Tibial artery (tissue), 4 donors: ENCODE measurements at regions not wholly inside any gene's neighbourhood (a gene's known extent, or its start where the extent isn't known, plus 50 kb on each side); places are given as distances from the start of the nearest gene placed in this dataset.

Experiments
- DNase-seq, 2 donors: peaks; one replicate each; pipeline ENCODE4 v3.0.0-alpha.2; 2019
- H3K27ac ChIP-seq, 2 donors: fragments of 200-600 bp; sonication (generic) in 1 of 2; 1 replicate in 1 of 2; 2 replicates in 1 of 2; pipeline ENCODE4 v1.5.1; 2018 to 2019; ENCODE audit warnings: mild to moderate bottlenecking in 1 of 2
- H3K27me3 ChIP-seq, 2 donors: fragments of 200-600 bp; sonication (generic) in 1 of 2; one replicate each; pipeline versions ENCODE4 v1.5.1 to v1.6.0; 2016 to 2019
- H3K36me3 ChIP-seq, 3 donors: fragments of 200-600 bp; sonication (generic) in 2 of 3; one replicate each; pipeline ENCODE4 v1.5.1; 2016 to 2019; ENCODE audit warnings: mild to moderate bottlenecking in 2 of 3
- H3K4me1 ChIP-seq, 4 donors: fragments of 200-600 bp; sonication (generic) in 2 of 4; 1 replicate in 3 of 4; 2 replicates in 1 of 4; pipeline ENCODE4 v1.5.1; 2016 to 2019
- H3K4me3 ChIP-seq, 2 donors: fragments of 200-600 bp; sonication (generic) in 1 of 2; 1 replicate in 1 of 2; 2 replicates in 1 of 2; pipeline ENCODE4 v1.5.1; 2018 to 2019; ENCODE audit warnings: mild to moderate bottlenecking in 2 of 2
- H3K9me3 ChIP-seq, 3 donors: fragments of 200-600 bp; sonication (generic) in 1 of 3; one replicate each; pipeline ENCODE4 v1.5.1; 2016 to 2019
- CTCF ChIP-seq, 2 experiments: fragments of 200-600 bp in 1 of 2; fragments of 450-650 bp in 1 of 2; IDR thresholded peaks; one replicate each; pipeline ENCODE4 v1.5.1; 2017 to 2019; ENCODE audit warnings: antibody characterized with exemption in 2 of 2, mild to moderate bottlenecking in 1 of 2, moderate library complexity in 1 of 2
- intact Hi-C: fragments of 100-400 bp; cut with DNase I; formaldehyde crosslinking; loops from one replicate; pipeline ENCODE4 v1.15.0; 2023; ENCODE audit warnings: low total_unique reads

- Histone ChIP-seq H3K4me1 (no peaks in the 10 kb centered on the region), H3K27me3 (no peaks in the 10 kb centered on the region), H3K9me3 (no peaks in the 10 kb centered on the region), H3K27ac (no peak overlapping the region), H3K4me3 (no peak overlapping the region), H3K36me3 (no peaks in the 10 kb centered on the region)
- intact Hi-C loops: no loop called here
- no peak for DNase-seq
- no peak for TF ChIP-seq CTCF (IDR thresholded peaks at IDR 0.05)
These were observed 420.3 kb upstream of the CFAP20DC start for GRCh38 chr3:59469948-59470723.

GRCh38 chr3:59467476-59467875 lies 417.7 kb upstream of the CFAP20DC start:
- intact Hi-C loops: no loop called here

GRCh38 chr3:59464187-59464586 lies 414.4 kb upstream of the CFAP20DC start:
- H3K4me3 ChIP-seq: no peak overlapping the region
- no peaks in the 10 kb centered on the region for H3K4me1 ChIP-seq
- no peak for DNase-seq
- H3K36me3 ChIP-seq: no peaks in the 10 kb centered on the region
- no peak overlapping the region for H3K27ac ChIP-seq
- H3K9me3 ChIP-seq: no peaks in the 10 kb centered on the region
- TF ChIP-seq CTCF (IDR thresholded peaks at IDR 0.05): no peak
- no peaks in the 10 kb centered on the region for H3K27me3 ChIP-seq
- intact Hi-C loops: no loop called here

More at GRCh38 chr3:59467476-59467875, 417.7 kb upstream of the CFAP20DC start:
- no peak overlapping the region for H3K27ac ChIP-seq
- H3K27me3 ChIP-seq: no peaks in the 10 kb centered on the region
- H3K4me1 ChIP-seq: no peaks in the 10 kb centered on the region
- no peaks in the 10 kb centered on the region for H3K36me3 ChIP-seq
- H3K9me3 ChIP-seq: no peaks in the 10 kb centered on the region
- no peak for DNase-seq
- no peak overlapping the region for H3K4me3 ChIP-seq
- no peak for TF ChIP-seq CTCF (IDR thresholded peaks at IDR 0.05)

- Histone ChIP-seq H3K27ac (no peak overlapping the region), H3K36me3 (no peaks in the 10 kb centered on the region), H3K4me3 (no peak overlapping the region), H3K4me1 (no peaks in the 10 kb centered on the region), H3K27me3 (no peaks in the 10 kb centered on the region), H3K9me3 (no peaks in the 10 kb centered on the region)
- TF ChIP-seq CTCF (IDR thresholded peaks at IDR 0.05): no peak
- DNase-seq: no peak
- intact Hi-C loops: no loop called here
These were observed 413.4 kb upstream of the CFAP20DC start for GRCh38 chr3:59463253-59463652.

- no peak for DNase-seq
- Histone ChIP-seq H3K4me1 (no peaks in the 10 kb centered on the region), H3K27ac (no peak overlapping the region), H3K9me3 (no peaks in the 10 kb centered on the region), H3K27me3 (no peaks in the 10 kb centered on the region), H3K4me3 (no peak overlapping the region), H3K36me3 (no peaks in the 10 kb centered on the region)
- no peak for TF ChIP-seq CTCF (IDR thresholded peaks at IDR 0.05)
- intact Hi-C loops: no loop called here
These were observed 410.2 kb upstream of the CFAP20DC start for GRCh38 chr3:59460068-59460467.
